Left colon (tissue), 2 donors: ENCODE measurements at regions not wholly inside any gene's neighbourhood (a gene's known extent, or its start where the extent isn't known, plus 50 kb on each side); places are given as distances from the start of the nearest gene placed in this dataset.
"Not testable (repeated sequence)": the region's sequence is repeated elsewhere in the genome, so short reads cannot be mapped to it uniquely, and the experiment has no call there.

Source experiments
- ATAC-seq: fragments of 200-7000 bp; cut with Tn5 transposase; one replicate; pipeline ENCODE4 v1.9.1; 2020; ENCODE audit warnings: mild to moderate bottlenecking, moderate library complexity
- DNase-seq, 2 donors: peaks; one replicate each; pipeline ENCODE4 v3.0.0-alpha.2; 2020
- intact Hi-C, 2 donors: fragments of 100-400 bp; cut with DNase I in 1 of 2; cut with micrococcal nuclease in 1 of 2; formaldehyde crosslinking; loops; one replicate each; pipeline versions ENCODE4 v1.11.2 to v1.14.0; 2022; cut with DNase I, micrococcal nuclease
- donor health status: DM: no; HTN: no; CAD: no.
- donor health status: DM: yes; HTN: yes; CAD: no.

GRCh38 chr15:31175484-31175883 lies 74.0 kb upstream of the TRPM1 start:
- ATAC-seq (no peak), DNase-seq (no peak)
- intact Hi-C loops, result no loop called here

- intact Hi-C loops, result no loop called here
- no peak for ATAC-seq
- no peak for DNase-seq
Measured at GRCh38 chr15:31177951-31178350, 76.4 kb upstream of the TRPM1 start.

GRCh38 chr15:31178705-31179104 lies 77.2 kb upstream of the TRPM1 start:
- ATAC-seq, result no peak
- intact Hi-C loops, result no loop called here

GRCh38 chr15:31179693-31180092 lies 78.2 kb upstream of the TRPM1 start:
- ATAC-seq (no peak), DNase-seq (no peak)
- intact Hi-C loops, result no loop called here

More at GRCh38 chr15:31178705-31179104, 77.2 kb upstream of the TRPM1 start:
- no peak for DNase-seq

- DNase-seq (no peak), ATAC-seq (no peak)
- intact Hi-C loops, result no loop called here
Measured at GRCh38 chr15:31193291-31193690, 91.8 kb upstream of the TRPM1 start.

- intact Hi-C loops, result no loop called here
- DNase-seq (no peak), ATAC-seq (no peak)
Measured at GRCh38 chr15:31195871-31196270, 94.3 kb upstream of the TRPM1 start.

GRCh38 chr15:31197497-31198414 lies 96.2 kb upstream of the TRPM1 start:
- intact Hi-C loops, result no loop called here
- DNase-seq (peak in 1 of 2 donors; percentile 47), ATAC-seq (peak; percentile 48)

GRCh38 chr15:31200735-31201151 lies 99.2 kb upstream of the TRPM1 start:
- DNase-seq (peak; percentile 61 to 87), ATAC-seq (peak; percentile 91)
- intact Hi-C loops, result loop anchor here (5.0 to 10.0 kb wide), 2 partner anchors 284 to 292 kb away; no protein-coding TSS in a partner anchor

GRCh38 chr15:31202953-31203352 lies 101.4 kb upstream of the TRPM1 start:
- intact Hi-C loops, result loop anchor here (5.0 to 10.0 kb wide), 2 partner anchors 282 to 289 kb away; no protein-coding TSS in a partner anchor
- no peak for DNase-seq
- peak; percentile 50 for ATAC-seq

GRCh38 chr15:31203999-31204398 lies 102.5 kb upstream of the TRPM1 start:
- no peak for DNase-seq
- ATAC-seq, result no peak
- intact Hi-C loops, result loop anchor here (5.0 to 10.0 kb wide), 2 partner anchors 281 to 288 kb away; no protein-coding TSS in a partner anchor

- no peak for ATAC-seq
- intact Hi-C loops, result loop anchor here in 1 of 2 donors (10.0 kb wide), 1 partner anchor 278 kb away; no protein-coding TSS in a partner anchor
- peak in 1 of 2 donors; percentile 2 for DNase-seq
Measured at GRCh38 chr15:31206386-31207181, 105.1 kb upstream of the TRPM1 start.

GRCh38 chr15:31207246-31207645 lies 105.7 kb upstream of the TRPM1 start:
- DNase-seq, result peak in 1 of 2 donors; percentile 2
- no peak for ATAC-seq
- intact Hi-C loops, result loop anchor here in 1 of 2 donors (10.0 kb wide), 1 partner anchor 278 kb away; no protein-coding TSS in a partner anchor

GRCh38 chr15:31207861-31208260 lies 106.3 kb upstream of the TRPM1 start:
- not testable (repeated sequence) for ATAC-seq
- intact Hi-C loops, result loop anchor here in 1 of 2 donors (10.0 kb wide), 1 partner anchor 277 kb away; no protein-coding TSS in a partner anchor

GRCh38 chr15:31208817-31209216 lies 107.3 kb upstream of the TRPM1 start:
- ATAC-seq, result peak; percentile 72
- intact Hi-C loops, result loop anchor here in 1 of 2 donors (10.0 kb wide), 1 partner anchor 276 kb away; no protein-coding TSS in a partner anchor
- peak in 1 of 2 donors; percentile 29 for DNase-seq

More at GRCh38 chr15:31207861-31208260, 106.3 kb upstream of the TRPM1 start:
- not testable (repeated sequence) for DNase-seq

GRCh38 chr15:31211353-31211752 lies 109.8 kb upstream of the TRPM1 start:
- DNase-seq, result peak in 1 of 2 donors; percentile 2
- no peak for ATAC-seq
- intact Hi-C loops, result no loop called here

GRCh38 chr15:31212326-31213080 lies 111.0 kb upstream of the TRPM1 start:
- peak in 1 of 2 donors; percentile 10 for DNase-seq
- ATAC-seq, result no peak
- intact Hi-C loops, result no loop called here

GRCh38 chr15:31214158-31214863 lies 112.3 kb upstream of the KLF13 start:
- intact Hi-C loops, result no loop called here
- ATAC-seq, result no peak
- DNase-seq, result peak in 1 of 2 donors; percentile 3
